DND-41 (cell line): ENCODE measurements at regions not wholly inside any gene's neighbourhood (a gene's known extent, or its start where the extent isn't known, plus 50 kb on each side); places are given as distances from the start of the nearest gene placed in this dataset.

Source experiments
- EZH2 ChIP-seq: IDR thresholded peaks from 3 replicates; pipeline ENCODE4 v1.6.1; 2012; ENCODE audit warnings: borderline replicate concordance, low read depth, mild to moderate bottlenecking, moderate library complexity, low read length, inconsistent platforms; ENCODE audit not compliant: severe bottlenecking
- TF ChIP-seq, protein P1 (sequence below): IDR thresholded peaks from 2 replicates; pipeline ENCODE4 v1.5.1; 2012; ENCODE audit warnings: borderline replicate concordance, low read length, moderate library complexity, mild to moderate bottlenecking; ENCODE audit not compliant: poor library complexity, severe bottlenecking; ENCODE audit errors: extremely low read depth

- TF ChIP-seq, protein P1, sequence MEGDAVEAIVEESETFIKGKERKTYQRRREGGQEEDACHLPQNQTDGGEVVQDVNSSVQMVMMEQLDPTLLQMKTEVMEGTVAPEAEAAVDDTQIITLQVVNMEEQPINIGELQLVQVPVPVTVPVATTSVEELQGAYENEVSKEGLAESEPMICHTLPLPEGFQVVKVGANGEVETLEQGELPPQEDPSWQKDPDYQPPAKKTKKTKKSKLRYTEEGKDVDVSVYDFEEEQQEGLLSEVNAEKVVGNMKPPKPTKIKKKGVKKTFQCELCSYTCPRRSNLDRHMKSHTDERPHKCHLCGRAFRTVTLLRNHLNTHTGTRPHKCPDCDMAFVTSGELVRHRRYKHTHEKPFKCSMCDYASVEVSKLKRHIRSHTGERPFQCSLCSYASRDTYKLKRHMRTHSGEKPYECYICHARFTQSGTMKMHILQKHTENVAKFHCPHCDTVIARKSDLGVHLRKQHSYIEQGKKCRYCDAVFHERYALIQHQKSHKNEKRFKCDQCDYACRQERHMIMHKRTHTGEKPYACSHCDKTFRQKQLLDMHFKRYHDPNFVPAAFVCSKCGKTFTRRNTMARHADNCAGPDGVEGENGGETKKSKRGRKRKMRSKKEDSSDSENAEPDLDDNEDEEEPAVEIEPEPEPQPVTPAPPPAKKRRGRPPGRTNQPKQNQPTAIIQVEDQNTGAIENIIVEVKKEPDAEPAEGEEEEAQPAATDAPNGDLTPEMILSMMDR: no peak
- no peak for TF ChIP-seq EZH2
Observed at GRCh38 chr5:67502951-67503350, 306.4 kb upstream of the CD180 start.
